ENCODE measurements at regions not wholly inside any gene's neighbourhood (a gene's known extent, or its start where the extent isn't known, plus 50 kb on each side); places are given as distances from the start of the nearest gene placed in this dataset.

GRCh38 chr20:17860301-17861197, 108.0 kb downstream of the SNX5 start:
- TF ChIP-seq CTCF (conservative IDR thresholded peaks at IDR 0.05; ENCODE audit: low read depth, low read length): no peak
- DNase-seq (ENCODE audit: low read depth): no peak
- H3K4me3 ChIP-seq (ENCODE audit: low read depth, low read length): no peak overlapping the region

- no peak for DNase-seq (ENCODE audit: low read depth)
- no peak overlapping the region for H3K4me3 ChIP-seq (ENCODE audit: low read depth, low read length)
- no peak for TF ChIP-seq CTCF (conservative IDR thresholded peaks at IDR 0.05; ENCODE audit: low read depth, low read length)
These were observed 108.9 kb downstream of the SNX5 start for GRCh38 chr20:17859616-17860232.

- DNase-seq (ENCODE audit: low read depth): no peak
- no peak for TF ChIP-seq CTCF (conservative IDR thresholded peaks at IDR 0.05; ENCODE audit: low read depth, low read length)
- no peak overlapping the region for H3K4me3 ChIP-seq (ENCODE audit: low read depth, low read length)
These were observed 109.5 kb downstream of the SNX5 start for GRCh38 chr20:17859002-17859615.

GRCh38 chr20:17858450-17859001, 110.1 kb downstream of the SNX5 start:
- H3K4me3 ChIP-seq (ENCODE audit: low read depth, low read length): no peak overlapping the region
- no peak for TF ChIP-seq CTCF (conservative IDR thresholded peaks at IDR 0.05; ENCODE audit: low read depth, low read length)
- DNase-seq (ENCODE audit: low read depth): no peak

GRCh38 chr20:17857639-17858449, 110.8 kb downstream of the SNX5 start:
- no peak overlapping the region for H3K4me3 ChIP-seq (ENCODE audit: low read depth, low read length)
- no peak for TF ChIP-seq CTCF (conservative IDR thresholded peaks at IDR 0.05; ENCODE audit: low read depth, low read length)
- no peak for DNase-seq (ENCODE audit: low read depth)

- no peak for DNase-seq (ENCODE audit: low read depth)
- TF ChIP-seq CTCF (conservative IDR thresholded peaks at IDR 0.05; ENCODE audit: low read depth, low read length): no peak
- H3K4me3 ChIP-seq (ENCODE audit: low read depth, low read length): no peak overlapping the region
These were observed 111.6 kb downstream of the SNX5 start for GRCh38 chr20:17856837-17857605.

Data from epithelial cell of proximal tubule (primary cell).